Activated T-cell treated with anti-CD3 and anti-CD28 coated beads for 24 hours (primary cell): ENCODE measurements at regions not wholly inside any gene's neighbourhood (a gene's known extent, or its start where the extent isn't known, plus 50 kb on each side); places are given as distances from the start of the nearest gene placed in this dataset.
"Not testable (repeated sequence)": the region's sequence is repeated elsewhere in the genome, so short reads cannot be mapped to it uniquely, and the experiment has no call there.

Experiments
- DNase-seq: peaks from one replicate; pipeline ENCODE4 v3.0.0-alpha.2; 2020; ENCODE audit warnings: low read depth

- DNase-seq: no peak
These were observed 151.1 kb downstream of the TFPI2 start for GRCh38 chr7:93739424-93739823.

GRCh38 chr7:93737953-93738352 lies 152.6 kb downstream of the TFPI2 start:
- DNase-seq: no peak

GRCh38 chr7:93736668-93737369 lies 153.7 kb downstream of the TFPI2 start:
- no peak for DNase-seq

- no peak for DNase-seq
These were observed 153.8 kb upstream of the CALCR start for GRCh38 chr7:93728292-93728691.

GRCh38 chr7:93725954-93726353 lies 151.4 kb upstream of the CALCR start:
- no peak for DNase-seq

- no peak for DNase-seq
These were observed 149.1 kb upstream of the CALCR start for GRCh38 chr7:93723424-93724124.

GRCh38 chr7:93720106-93720505 lies 145.6 kb upstream of the CALCR start:
- no peak for DNase-seq

- no peak for DNase-seq
These were observed 145.0 kb upstream of the CALCR start for GRCh38 chr7:93719546-93719945.

GRCh38 chr7:93717217-93717900 lies 142.8 kb upstream of the CALCR start:
- no peak for DNase-seq

- peak; percentile 1 for DNase-seq
These were observed 140.7 kb upstream of the CALCR start for GRCh38 chr7:93715234-93715633.

GRCh38 chr7:93711926-93712325 lies 137.4 kb upstream of the CALCR start:
- no peak for DNase-seq

GRCh38 chr7:93708255-93708654 lies 133.7 kb upstream of the CALCR start:
- DNase-seq: not testable (repeated sequence)

- no peak for DNase-seq
These were observed 132.7 kb upstream of the CALCR start for GRCh38 chr7:93707249-93707648.

GRCh38 chr7:93706162-93706561 lies 131.6 kb upstream of the CALCR start:
- DNase-seq: not testable (repeated sequence)

GRCh38 chr7:93704217-93704616 lies 129.7 kb upstream of the CALCR start:
- DNase-seq: no peak

GRCh38 chr7:93697901-93698300 lies 123.4 kb upstream of the CALCR start:
- no peak for DNase-seq

- DNase-seq: no peak
These were observed 119.3 kb upstream of the CALCR start for GRCh38 chr7:93693796-93694195.

GRCh38 chr7:93690021-93690420 lies 115.5 kb upstream of the CALCR start:
- DNase-seq: no peak

- no peak for DNase-seq
These were observed 103.7 kb upstream of the CALCR start for GRCh38 chr7:93678185-93678584.

GRCh38 chr7:93663561-93664299 lies 89.2 kb upstream of the CALCR start:
- no peak for DNase-seq

- DNase-seq: not testable (repeated sequence)
These were observed 83.6 kb upstream of the CALCR start for GRCh38 chr7:93658163-93658562.

GRCh38 chr7:93651603-93652159 lies 77.2 kb upstream of the CALCR start:
- DNase-seq: no peak
